ENCODE measurements at regions not wholly inside any gene's neighbourhood (a gene's known extent, or its start where the extent isn't known, plus 50 kb on each side); places are given as distances from the start of the nearest gene placed in this dataset.

DNA sequence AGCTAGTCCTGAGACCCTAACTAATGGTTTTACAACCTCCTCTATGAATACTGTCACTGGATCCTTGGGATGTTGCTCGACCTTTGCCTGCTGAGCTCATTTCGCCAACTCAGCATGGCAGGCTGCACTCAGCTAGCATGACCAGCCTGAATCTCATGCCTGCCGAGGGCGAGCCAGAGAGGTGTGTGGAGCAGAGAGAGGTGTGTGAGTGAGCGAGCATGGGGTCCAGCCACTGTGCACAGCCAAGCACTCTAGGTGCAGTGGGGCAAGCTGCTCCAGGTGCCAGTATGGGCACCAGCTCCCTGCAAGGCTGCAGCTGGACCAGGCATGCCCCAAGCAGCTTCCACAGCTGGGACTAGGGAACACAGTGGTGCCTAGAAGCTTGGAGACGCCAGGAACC lies 410.9 kb downstream of the PCDH10 start:
- intact Hi-C loops (cut with DNase I) = no loop called here

DNA sequence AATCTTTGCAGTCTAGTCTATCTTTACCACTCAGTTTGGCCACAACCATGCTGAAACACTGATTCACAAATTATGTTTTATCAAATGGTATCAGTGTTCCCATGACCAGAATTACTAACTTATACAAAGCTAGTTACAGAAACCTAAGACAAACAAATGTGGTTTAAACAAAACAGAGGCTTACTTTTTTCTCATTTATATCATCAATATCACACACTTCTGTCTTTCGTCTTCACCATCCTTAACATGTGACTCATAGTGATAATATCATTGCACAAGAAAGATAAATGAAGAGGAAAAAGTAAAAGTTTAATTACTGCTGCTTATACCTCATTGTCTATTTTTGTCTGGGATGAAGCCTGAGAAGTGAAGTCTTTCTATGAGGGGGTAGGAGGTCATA lies 406.6 kb downstream of the PCDH10 start:
- H3K27ac ChIP-seq = no peak overlapping the region
- DNase-seq = no peak
- H3K4me1 ChIP-seq (ENCODE audit: insufficient read depth) = no peaks in the 10 kb centered on the region
- no peaks in the 10 kb centered on the region for H3K36me3 ChIP-seq
- H3K4me3 ChIP-seq = no peak overlapping the region
- H3K9me3 ChIP-seq = no peaks in the 10 kb centered on the region
- 77 to 83% (median 83%) methylated on average over 1 of the region's 1 CpG for WGBS, 3 donors
- intact Hi-C loops (cut with DNase I) = no loop called here
- TF ChIP-seq EP300 (IDR thresholded peaks at IDR 0.05) (no peak), POLR2A (IDR thresholded peaks at IDR 0.05) (no peak)
- TF ChIP-seq, protein P1, sequence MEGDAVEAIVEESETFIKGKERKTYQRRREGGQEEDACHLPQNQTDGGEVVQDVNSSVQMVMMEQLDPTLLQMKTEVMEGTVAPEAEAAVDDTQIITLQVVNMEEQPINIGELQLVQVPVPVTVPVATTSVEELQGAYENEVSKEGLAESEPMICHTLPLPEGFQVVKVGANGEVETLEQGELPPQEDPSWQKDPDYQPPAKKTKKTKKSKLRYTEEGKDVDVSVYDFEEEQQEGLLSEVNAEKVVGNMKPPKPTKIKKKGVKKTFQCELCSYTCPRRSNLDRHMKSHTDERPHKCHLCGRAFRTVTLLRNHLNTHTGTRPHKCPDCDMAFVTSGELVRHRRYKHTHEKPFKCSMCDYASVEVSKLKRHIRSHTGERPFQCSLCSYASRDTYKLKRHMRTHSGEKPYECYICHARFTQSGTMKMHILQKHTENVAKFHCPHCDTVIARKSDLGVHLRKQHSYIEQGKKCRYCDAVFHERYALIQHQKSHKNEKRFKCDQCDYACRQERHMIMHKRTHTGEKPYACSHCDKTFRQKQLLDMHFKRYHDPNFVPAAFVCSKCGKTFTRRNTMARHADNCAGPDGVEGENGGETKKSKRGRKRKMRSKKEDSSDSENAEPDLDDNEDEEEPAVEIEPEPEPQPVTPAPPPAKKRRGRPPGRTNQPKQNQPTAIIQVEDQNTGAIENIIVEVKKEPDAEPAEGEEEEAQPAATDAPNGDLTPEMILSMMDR (IDR thresholded peaks at IDR 0.05) = no peak
- H3K27me3 ChIP-seq = no peaks in the 10 kb centered on the region

More for the DNA sequence above, 410.9 kb downstream of the PCDH10 start:
- Histone ChIP-seq H3K36me3 (no peaks in the 10 kb centered on the region), H3K4me1 (ENCODE audit: insufficient read depth) (no peaks in the 10 kb centered on the region), H3K9me3 (no peaks in the 10 kb centered on the region), H3K4me3 (no peak overlapping the region), H3K27me3 (no peaks in the 10 kb centered on the region), H3K27ac (no peak overlapping the region)
- 91 to 96% (median 93%) methylated on average over 6 of the region's 6 CpGs for WGBS, 3 donors
- TF ChIP-seq, protein P1 (IDR thresholded peaks at IDR 0.05) = no peak
- TF ChIP-seq EP300 (IDR thresholded peaks at IDR 0.05) = no peak
- TF ChIP-seq POLR2A (IDR thresholded peaks at IDR 0.05) = no peak
- no peak for DNase-seq

DNA sequence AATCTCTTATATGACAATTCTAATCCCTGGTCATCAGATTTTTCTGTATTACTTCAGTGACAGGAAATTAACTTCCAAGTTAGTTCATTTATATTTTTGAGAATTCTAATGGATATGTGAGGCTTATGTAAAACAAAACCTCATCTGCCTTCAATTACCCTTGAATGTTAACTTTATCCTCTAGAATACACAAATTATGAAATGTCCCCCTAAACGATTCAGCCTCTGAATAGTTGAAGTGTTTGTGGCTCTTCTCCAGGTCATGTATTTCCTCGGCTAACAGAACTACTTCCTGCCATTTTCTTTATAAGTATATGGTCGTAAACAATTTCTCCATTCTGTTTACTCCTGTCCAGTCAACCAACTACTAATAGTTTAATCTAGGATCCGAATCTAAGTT lies 401.3 kb downstream of the PCDH10 start:
- no peak for DNase-seq
- Histone ChIP-seq H3K9me3 (no peaks in the 10 kb centered on the region), H3K4me3 (no peak overlapping the region), H3K27me3 (no peaks in the 10 kb centered on the region), H3K27ac (no peak overlapping the region), H3K4me1 (ENCODE audit: insufficient read depth) (no peaks in the 10 kb centered on the region), H3K36me3 (no peaks in the 10 kb centered on the region)
- intact Hi-C loops (cut with DNase I) = no loop called here
- TF ChIP-seq POLR2A (IDR thresholded peaks at IDR 0.05) = no peak
- TF ChIP-seq, protein P1 (IDR thresholded peaks at IDR 0.05) = no peak
- WGBS, 3 donors = 69 to 81% (median 76%) methylated on average over 4 of the region's 4 CpGs

GRCh38 chr4:133544097-133544496 lies 395.0 kb downstream of the PCDH10 start:
- Histone ChIP-seq H3K4me1 (ENCODE audit: insufficient read depth) (no peaks in the 10 kb centered on the region), H3K4me3 (no peak overlapping the region), H3K27me3 (no peaks in the 10 kb centered on the region), H3K9me3 (no peaks in the 10 kb centered on the region), H3K27ac (no peak overlapping the region), H3K36me3 (no peaks in the 10 kb centered on the region)
- intact Hi-C loops (cut with DNase I) = no loop called here
- no peak for DNase-seq
- TF ChIP-seq POLR2A (IDR thresholded peaks at IDR 0.05) = no peak
- TF ChIP-seq EP300 (IDR thresholded peaks at IDR 0.05) = no peak
- TF ChIP-seq, protein P1 (IDR thresholded peaks at IDR 0.05) = no peak
- WGBS, 3 donors = 88 to 93% (median 93%) methylated on average over 4 of the region's 4 CpGs

Measured in ovary (tissue), 7 donors.